ENCODE measurements at regions not wholly inside any gene's neighbourhood (a gene's known extent, or its start where the extent isn't known, plus 50 kb on each side); places are given as distances from the start of the nearest gene placed in this dataset.

DNA sequence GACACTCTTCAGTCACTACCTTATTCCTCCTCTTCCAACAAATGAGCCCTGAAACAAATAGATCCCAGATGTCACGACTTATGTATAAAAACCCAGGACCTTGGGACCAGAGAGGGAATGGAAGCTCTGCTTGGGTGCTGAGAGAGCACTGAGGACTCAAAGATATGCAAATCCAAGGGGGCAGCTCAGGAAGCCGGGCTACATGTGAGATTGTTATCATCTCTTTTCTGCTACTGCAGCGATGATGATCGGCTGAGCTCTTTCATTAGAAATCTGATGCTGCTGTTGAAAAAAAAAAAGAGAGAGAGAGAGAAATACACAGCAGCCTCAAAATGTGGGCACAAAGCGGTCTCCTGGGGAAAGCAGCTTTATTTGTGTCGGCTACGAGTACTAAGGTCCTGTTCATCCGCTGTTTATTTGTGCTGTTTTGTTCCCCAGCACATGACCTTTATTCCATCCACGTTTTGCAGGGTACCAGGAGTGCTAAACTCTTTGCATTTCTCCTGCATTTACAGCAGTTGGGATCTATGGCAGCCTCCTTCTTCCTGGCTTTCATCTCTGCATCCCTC, 120.2 kb downstream of the TRIM29 start:
- no peak for TF ChIP-seq EZH2 (IDR thresholded peaks at IDR 0.05; ENCODE audit: low read depth)
- no peaks in the 10 kb centered on the region for H3K4me1 ChIP-seq (replicated peaks; ENCODE audit: insufficient read depth)
- H3K4me3 ChIP-seq = no peak overlapping the region
- peaks cover 98% of the 10 kb centered on the region for H3K27me3 ChIP-seq (ENCODE audit: insufficient read depth, low read depth)
- H3K9me3 ChIP-seq (ENCODE audit: insufficient read depth, low read depth) = no peaks in the 10 kb centered on the region
- intact Hi-C loops (cut with micrococcal nuclease; ENCODE audit: unreplicated experiment) = loop anchor here (10.0 kb wide), 1 partner anchor 533 kb away; no protein-coding TSS in a partner anchor
- no TSS peak for BruUV-seq (replicated peaks)
- H3K36me3 ChIP-seq (ENCODE audit: low read depth) = no peaks in the 10 kb centered on the region
- H3K79me2 ChIP-seq (ENCODE audit: low read depth) = no peaks in the 10 kb centered on the region
- H3K9me2 ChIP-seq (ENCODE audit: insufficient read depth) = no peaks in the 10 kb centered on the region
- H4K20me1 ChIP-seq (ENCODE audit: insufficient read depth) = no peaks in the 10 kb centered on the region
- H3K4me2 ChIP-seq = no peak overlapping the region
- ChIA-PET CTCF (no interaction called here), POLR2A (ENCODE audit: unreplicated experiment) (no interaction called here)
- no peak for DNase-seq
- no peak overlapping the region for H2AFZ ChIP-seq
- H3K27ac ChIP-seq = no peak overlapping the region
- H3F3A ChIP-seq (ENCODE audit: insufficient read depth, low read depth) = no peaks in the 10 kb centered on the region

DNA sequence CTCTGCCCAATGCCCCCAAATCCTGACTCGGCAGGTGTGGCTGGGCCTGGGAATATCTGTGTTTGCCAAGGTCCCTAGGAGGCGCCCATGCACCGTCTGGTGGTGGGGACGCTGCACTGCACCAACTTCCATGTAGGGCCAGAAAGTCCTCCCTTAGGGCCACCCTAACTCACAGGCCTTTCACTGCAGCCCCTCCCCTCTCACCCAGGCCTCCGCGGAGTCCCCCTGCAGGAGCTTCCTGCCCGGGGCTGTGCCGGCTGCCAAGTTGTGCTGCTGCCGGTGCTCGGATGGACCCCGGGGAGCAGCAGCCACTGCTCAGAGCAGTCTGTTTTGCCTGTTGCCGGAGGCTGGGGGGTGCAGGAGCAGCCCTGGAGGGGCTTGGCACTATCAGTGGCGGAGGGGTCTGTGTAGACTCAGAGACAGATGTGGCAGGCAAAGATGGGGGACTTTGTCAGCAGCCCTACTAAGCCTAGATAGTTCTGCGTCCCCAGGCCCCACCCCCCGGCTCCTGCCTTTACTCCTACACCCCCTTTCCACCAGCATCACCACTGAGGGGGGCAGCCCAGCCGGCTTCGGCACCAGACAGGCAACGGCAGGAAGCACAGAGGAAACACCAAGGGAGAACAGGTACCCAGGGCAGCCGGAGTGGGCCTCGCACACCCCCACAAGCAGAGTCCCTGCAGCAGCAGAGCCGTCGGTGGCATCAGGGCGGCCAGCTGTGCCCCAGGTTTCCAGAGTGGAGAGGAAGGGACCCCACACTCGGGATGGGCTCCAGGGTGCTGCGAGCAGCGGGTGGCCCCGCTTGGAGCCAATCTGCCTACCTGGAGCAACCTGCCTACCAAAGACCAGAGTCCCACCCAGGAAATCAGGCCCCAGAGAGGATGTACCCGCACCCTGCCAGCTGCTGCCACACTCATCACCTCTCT, 124.3 kb downstream of the TRIM29 start:
- DNase-seq = peak; percentile 21 to 43
- Histone ChIP-seq H2AFZ (no peak overlapping the region), H3K4me1 (replicated peaks; ENCODE audit: insufficient read depth) (no peaks in the 10 kb centered on the region), H4K20me1 (ENCODE audit: insufficient read depth) (no peaks in the 10 kb centered on the region), H3K4me3 (no peak overlapping the region), H3K4me2 (no peak overlapping the region), H3F3A (ENCODE audit: insufficient read depth, low read depth) (no peaks in the 10 kb centered on the region), H3K27me3 (ENCODE audit: insufficient read depth, low read depth) (peaks cover 99% of the 10 kb centered on the region), H3K27ac (no peak overlapping the region), H3K9me2 (ENCODE audit: insufficient read depth) (no peaks in the 10 kb centered on the region), H3K36me3 (ENCODE audit: low read depth) (no peaks in the 10 kb centered on the region), H3K79me2 (ENCODE audit: low read depth) (no peaks in the 10 kb centered on the region), H3K9me3 (ENCODE audit: insufficient read depth, low read depth) (no peaks in the 10 kb centered on the region)
- BruUV-seq (replicated peaks) = no TSS peak
- TF ChIP-seq EZH2 (IDR thresholded peaks at IDR 0.05; ENCODE audit: low read depth) = no peak
- TF ChIP-seq, protein P1, sequence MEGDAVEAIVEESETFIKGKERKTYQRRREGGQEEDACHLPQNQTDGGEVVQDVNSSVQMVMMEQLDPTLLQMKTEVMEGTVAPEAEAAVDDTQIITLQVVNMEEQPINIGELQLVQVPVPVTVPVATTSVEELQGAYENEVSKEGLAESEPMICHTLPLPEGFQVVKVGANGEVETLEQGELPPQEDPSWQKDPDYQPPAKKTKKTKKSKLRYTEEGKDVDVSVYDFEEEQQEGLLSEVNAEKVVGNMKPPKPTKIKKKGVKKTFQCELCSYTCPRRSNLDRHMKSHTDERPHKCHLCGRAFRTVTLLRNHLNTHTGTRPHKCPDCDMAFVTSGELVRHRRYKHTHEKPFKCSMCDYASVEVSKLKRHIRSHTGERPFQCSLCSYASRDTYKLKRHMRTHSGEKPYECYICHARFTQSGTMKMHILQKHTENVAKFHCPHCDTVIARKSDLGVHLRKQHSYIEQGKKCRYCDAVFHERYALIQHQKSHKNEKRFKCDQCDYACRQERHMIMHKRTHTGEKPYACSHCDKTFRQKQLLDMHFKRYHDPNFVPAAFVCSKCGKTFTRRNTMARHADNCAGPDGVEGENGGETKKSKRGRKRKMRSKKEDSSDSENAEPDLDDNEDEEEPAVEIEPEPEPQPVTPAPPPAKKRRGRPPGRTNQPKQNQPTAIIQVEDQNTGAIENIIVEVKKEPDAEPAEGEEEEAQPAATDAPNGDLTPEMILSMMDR (conservative IDR thresholded peaks at IDR 0.05) = peak; percentile 82
- intact Hi-C loops (cut with micrococcal nuclease; ENCODE audit: unreplicated experiment) = loop anchor here (10.0 kb wide), 1 partner anchor 529 kb away; no protein-coding TSS in a partner anchor
- ChIA-PET CTCF (no interaction called here), POLR2A (ENCODE audit: unreplicated experiment) (no interaction called here)

DNA sequence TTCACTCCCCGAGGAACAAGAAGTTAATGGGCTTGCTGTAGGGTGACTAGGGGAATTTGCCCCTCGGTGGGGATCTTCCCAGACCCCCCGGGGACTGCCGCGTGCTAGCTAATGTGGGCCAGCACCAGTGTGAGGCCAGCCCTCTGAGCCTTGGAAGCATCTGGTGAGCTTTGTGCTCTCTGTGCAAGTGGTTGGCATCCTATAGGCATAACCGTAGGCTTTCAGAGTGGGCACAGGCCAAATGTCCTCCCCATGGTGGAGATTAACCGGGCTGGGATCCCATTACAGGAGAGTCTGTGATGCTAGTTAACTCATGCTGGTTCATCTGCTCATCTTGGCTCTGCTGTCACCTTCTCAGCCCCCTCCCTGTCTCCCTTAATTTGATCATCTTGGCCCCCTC, 125.7 kb downstream of the TRIM29 start:
- DNase-seq = no peak
- intact Hi-C loops (cut with micrococcal nuclease; ENCODE audit: unreplicated experiment) = loop anchor here (10.0 kb wide), 1 partner anchor 527 kb away; no protein-coding TSS in a partner anchor
- no peak overlapping the region for H3K4me3 ChIP-seq
- POLR2A ChIA-PET (ENCODE audit: unreplicated experiment) = no interaction called here
- H3F3A ChIP-seq (ENCODE audit: insufficient read depth, low read depth) = no peaks in the 10 kb centered on the region
- no peak overlapping the region for H3K27ac ChIP-seq
- peaks cover 99% of the 10 kb centered on the region for H3K27me3 ChIP-seq (ENCODE audit: insufficient read depth, low read depth)
- no peaks in the 10 kb centered on the region for H3K9me2 ChIP-seq (ENCODE audit: insufficient read depth)
- no peaks in the 10 kb centered on the region for H3K36me3 ChIP-seq (ENCODE audit: low read depth)
- H3K4me1 ChIP-seq (replicated peaks; ENCODE audit: insufficient read depth) = no peaks in the 10 kb centered on the region
- no peak overlapping the region for H2AFZ ChIP-seq
- H3K9me3 ChIP-seq (ENCODE audit: insufficient read depth, low read depth) = no peaks in the 10 kb centered on the region
- CTCF ChIA-PET = no interaction called here
- no peaks in the 10 kb centered on the region for H3K79me2 ChIP-seq (ENCODE audit: low read depth)
- no peak overlapping the region for H3K4me2 ChIP-seq
- no peak for TF ChIP-seq EZH2 (IDR thresholded peaks at IDR 0.05; ENCODE audit: low read depth)
- TF ChIP-seq, protein P1 (conservative IDR thresholded peaks at IDR 0.05) = no peak
- BruUV-seq (replicated peaks) = no TSS peak
- H4K20me1 ChIP-seq (ENCODE audit: insufficient read depth) = no peaks in the 10 kb centered on the region
